ENCODE measurements at regions not wholly inside any gene's neighbourhood (a gene's known extent, or its start where the extent isn't known, plus 50 kb on each side); places are given as distances from the start of the nearest gene placed in this dataset.

DNA sequence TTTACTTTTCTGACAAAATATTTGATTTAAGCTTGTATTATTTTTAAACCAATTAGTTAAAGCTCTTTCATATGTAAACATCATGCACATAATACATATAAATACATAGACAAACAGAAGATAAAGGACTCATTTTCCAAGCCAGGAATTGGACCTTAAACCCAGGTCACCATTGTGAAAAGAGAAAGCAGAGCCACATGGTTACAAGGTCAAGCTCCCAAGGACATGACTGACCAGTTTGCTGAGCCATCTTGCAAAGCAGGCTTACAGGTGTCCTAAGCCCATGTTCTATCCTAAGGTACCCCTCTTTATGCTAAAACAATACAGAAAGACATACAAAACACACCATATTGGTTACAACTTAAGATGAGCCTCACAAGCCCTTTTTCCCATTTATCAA is 50.5 kb upstream of the DNAJC19 start:
- TF ChIP-seq ZNF274 (IDR thresholded peaks at IDR 0.05; ENCODE audit: low read depth, low read length) (no peak), YY1 (IDR thresholded peaks at IDR 0.05; ENCODE audit: insufficient read depth, insufficient read length) (no peak), SUZ12 (IDR thresholded peaks at IDR 0.05; ENCODE audit: extremely low read depth, insufficient read depth, insufficient read length) (no peak)

Data from NT2/D1 (cell line).